Spleen (tissue), 7 donors: ENCODE measurements at regions not wholly inside any gene's neighbourhood (a gene's known extent, or its start where the extent isn't known, plus 50 kb on each side); places are given as distances from the start of the nearest gene placed in this dataset.

Source experiments
- CTCF ChIP-seq, 11 experiments: fragments of 200-600 bp in 7 of 11; fragments of 450-650 bp in 4 of 11; sonication (generic) in 4 of 11; IDR thresholded peaks in 8 of 11; conservative IDR thresholded peaks in 3 of 11; 1 replicate in 7 of 11; 2 replicates in 4 of 11; pipeline versions ENCODE4 v1.4.0 to v1.8.0; 2016 to 2021; ENCODE audit warnings: antibody characterized with exemption in 11 of 11, inconsistent platforms in 4 of 11, mild to moderate bottlenecking in 1 of 11
- POLR2A ChIP-seq, 3 donors: fragments of 450-650 bp; IDR thresholded peaks; one replicate each; pipeline ENCODE4 v1.5.1; 2017; ENCODE audit warnings: antibody characterized with exemption in 3 of 3, mild to moderate bottlenecking in 1 of 3
- POLR2AphosphoS5 ChIP-seq, 3 donors: sonication (generic); formaldehyde crosslinking; IDR thresholded peaks; one replicate each; pipeline ENCODE4 v1.5.1; 2017; ENCODE audit warnings: antibody characterized with exemption in 3 of 3
- donor health status: DM: no; HTN: no; CAD: no; lungs with moderate emphysema.
- donor health status: DM: no; HTN: no; CAD: no.
- donor health status: DM: no; HTN: no; CAD: no.

DNA sequence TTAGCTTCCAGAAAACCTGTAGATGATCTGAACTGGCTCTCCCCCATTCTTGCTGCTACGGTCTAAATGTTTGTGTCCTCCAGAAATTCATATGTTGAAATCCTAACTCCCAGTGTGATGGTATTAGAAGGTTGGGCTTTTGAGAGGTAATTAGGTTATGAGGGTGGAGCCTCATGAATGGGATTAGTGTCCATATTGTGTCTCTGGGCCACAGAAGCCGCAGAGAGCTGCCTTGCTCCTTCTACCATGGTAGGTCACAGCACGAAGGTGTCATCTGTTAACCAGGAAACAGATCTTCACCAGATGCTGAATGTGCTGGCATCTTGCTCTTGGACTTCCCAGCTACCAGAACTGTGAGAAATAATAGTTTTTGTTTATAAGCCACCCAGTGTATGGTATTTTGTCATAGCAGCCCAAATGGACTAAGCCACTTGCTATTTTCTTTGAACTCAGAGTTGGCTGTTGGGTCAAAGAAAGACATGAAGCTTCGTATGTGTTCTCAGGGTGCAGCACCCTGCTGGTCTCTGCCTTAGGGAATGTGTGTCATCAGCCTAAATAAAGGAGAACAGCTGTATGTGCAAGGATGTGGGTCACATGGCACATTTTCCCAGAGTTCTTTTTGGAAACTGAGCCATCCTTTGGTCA, 317.5 kb upstream of the SLCO3A1 start:
- TF ChIP-seq POLR2A (IDR thresholded peaks at IDR 0.05) (no peak), CTCF (IDR thresholded peaks at IDR 0.05 in 8 of 11, conservative IDR thresholded peaks at IDR 0.05 in 3 of 11) (no peak), POLR2AphosphoS5 (IDR thresholded peaks at IDR 0.05) (no peak)
